HL-60 (cell line): ENCODE measurements at regions not wholly inside any gene's neighbourhood (a gene's known extent, or its start where the extent isn't known, plus 50 kb on each side); places are given as distances from the start of the nearest gene placed in this dataset.

Experiments used
- GABPA ChIP-seq: IDR thresholded peaks from 2 replicates; pipeline ENCODE4 v1.6.1; 2012; ENCODE audit warnings: low read depth
- POLR2AphosphoS5 ChIP-seq: IDR thresholded peaks from 2 replicates; pipeline ENCODE4 v1.6.1; 2012; ENCODE audit warnings: low read depth
- REST ChIP-seq: IDR thresholded peaks from 2 replicates; pipeline ENCODE4 v1.6.1; 2012; ENCODE audit warnings: low read depth; ENCODE audit not compliant: insufficient replicate concordance
- SPI1 ChIP-seq: IDR thresholded peaks from 2 replicates; pipeline ENCODE4 v1.6.1; 2012; ENCODE audit warnings: low read depth, mild to moderate bottlenecking, borderline replicate concordance
- TF ChIP-seq, protein P1 (sequence below): IDR thresholded peaks from one replicate; pipeline ENCODE4 v1.5.1; 2011; ENCODE audit warnings: low read length, control low read depth, inconsistent platforms; ENCODE audit not compliant: insufficient read depth

DNA sequence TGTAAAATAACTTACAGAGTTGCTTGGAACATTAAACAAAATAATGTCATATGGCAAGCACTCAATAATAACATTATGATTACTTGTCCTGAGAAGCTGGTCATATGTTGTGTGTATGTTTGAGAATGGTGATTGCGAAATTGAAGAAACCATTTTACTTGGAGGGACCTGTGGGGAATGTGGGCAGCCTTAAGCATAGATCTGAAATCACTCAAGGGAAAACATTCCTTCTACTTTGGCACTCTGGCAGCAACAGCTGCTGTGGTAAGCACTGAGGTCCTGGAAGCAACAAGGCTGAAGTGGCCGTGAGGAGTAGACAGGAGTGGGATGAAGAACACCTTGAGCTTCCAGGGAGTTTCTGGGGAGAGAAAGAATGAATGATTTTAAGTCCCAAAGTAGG, 165.4 kb upstream of the ADAMTS5 start:
- TF ChIP-seq, protein P1, sequence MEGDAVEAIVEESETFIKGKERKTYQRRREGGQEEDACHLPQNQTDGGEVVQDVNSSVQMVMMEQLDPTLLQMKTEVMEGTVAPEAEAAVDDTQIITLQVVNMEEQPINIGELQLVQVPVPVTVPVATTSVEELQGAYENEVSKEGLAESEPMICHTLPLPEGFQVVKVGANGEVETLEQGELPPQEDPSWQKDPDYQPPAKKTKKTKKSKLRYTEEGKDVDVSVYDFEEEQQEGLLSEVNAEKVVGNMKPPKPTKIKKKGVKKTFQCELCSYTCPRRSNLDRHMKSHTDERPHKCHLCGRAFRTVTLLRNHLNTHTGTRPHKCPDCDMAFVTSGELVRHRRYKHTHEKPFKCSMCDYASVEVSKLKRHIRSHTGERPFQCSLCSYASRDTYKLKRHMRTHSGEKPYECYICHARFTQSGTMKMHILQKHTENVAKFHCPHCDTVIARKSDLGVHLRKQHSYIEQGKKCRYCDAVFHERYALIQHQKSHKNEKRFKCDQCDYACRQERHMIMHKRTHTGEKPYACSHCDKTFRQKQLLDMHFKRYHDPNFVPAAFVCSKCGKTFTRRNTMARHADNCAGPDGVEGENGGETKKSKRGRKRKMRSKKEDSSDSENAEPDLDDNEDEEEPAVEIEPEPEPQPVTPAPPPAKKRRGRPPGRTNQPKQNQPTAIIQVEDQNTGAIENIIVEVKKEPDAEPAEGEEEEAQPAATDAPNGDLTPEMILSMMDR: no peak
- TF ChIP-seq REST: no peak
- no peak for TF ChIP-seq SPI1
- TF ChIP-seq POLR2AphosphoS5: no peak
- TF ChIP-seq GABPA: no peak
